ENCODE measurements at regions not wholly inside any gene's neighbourhood (a gene's known extent, or its start where the extent isn't known, plus 50 kb on each side); places are given as distances from the start of the nearest gene placed in this dataset.
"Not testable (repeated sequence)": the region's sequence is repeated elsewhere in the genome, so short reads cannot be mapped to it uniquely, and the experiment has no call there.

DNA sequence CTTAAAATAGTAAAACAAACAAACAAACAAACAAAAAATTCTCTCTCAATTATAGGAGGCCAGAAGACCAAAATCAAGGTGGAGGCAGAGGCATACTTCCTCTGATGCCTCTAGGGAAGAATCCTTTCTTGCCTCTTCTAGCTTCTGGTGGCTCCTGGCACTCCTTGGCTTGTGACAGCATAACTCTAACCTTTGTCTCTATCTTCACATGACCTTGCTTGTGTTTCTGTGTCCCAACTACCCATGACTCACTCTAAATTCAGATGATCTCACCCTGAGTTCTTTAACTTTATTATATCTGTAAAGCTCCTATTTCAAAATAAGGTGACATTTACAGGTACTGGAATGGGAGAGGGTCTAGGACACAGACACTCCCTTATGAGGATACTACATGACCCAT is 88.3 kb upstream of the ANTXRL start:
- DNase-seq (ENCODE audit: low read depth in 2 of 3, low spot score in 1 of 3): no peak

DNA sequence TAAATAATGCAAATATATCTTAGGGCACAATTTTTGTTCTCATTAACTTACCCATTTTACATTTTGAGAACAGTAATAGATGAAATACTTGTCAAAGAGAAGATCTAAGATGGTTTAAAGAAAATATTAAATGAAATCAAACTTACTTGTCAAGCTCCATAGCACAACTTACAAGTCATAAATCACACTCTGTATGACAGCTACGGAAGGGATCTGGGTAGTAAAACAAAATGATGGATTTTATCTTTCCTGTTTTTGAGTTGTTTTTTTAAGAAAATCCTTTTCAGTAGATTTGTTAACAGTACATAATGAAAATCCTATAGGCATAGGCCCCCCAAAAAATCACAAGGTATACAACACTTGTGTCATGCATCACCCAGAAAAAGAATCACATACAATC is 84.4 kb upstream of the ANTXRL start:
- not testable (repeated sequence) for DNase-seq (ENCODE audit: low read depth in 2 of 3, low spot score in 1 of 3)

DNA sequence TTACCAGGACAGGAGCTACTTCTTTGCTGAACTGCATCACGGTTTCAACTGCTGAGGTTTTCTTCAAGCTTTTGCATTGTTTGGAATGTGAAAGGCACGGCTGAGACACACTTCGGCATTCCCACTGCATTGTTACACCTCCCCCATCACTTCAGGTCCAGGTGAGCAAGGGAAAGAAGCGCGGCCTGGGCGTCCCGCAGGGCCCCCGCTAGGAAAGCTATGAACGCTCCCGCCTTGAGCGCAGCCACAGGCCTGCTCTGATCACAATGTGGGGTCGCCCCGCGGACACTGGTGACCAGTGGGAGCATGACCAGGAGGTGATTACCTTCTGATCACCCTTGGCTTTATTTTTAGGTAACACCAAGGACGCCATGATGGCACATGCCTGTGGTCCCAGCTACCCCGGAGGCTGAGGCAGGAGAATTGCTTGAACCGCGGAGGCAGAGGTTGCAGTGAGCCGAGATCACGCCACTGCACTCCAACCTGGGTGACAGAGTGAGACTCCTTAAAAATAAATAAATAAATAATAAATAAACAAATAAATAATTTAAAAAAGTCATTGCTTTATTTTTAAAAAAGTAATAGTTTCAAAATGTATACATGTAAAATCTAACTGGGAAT is 82.2 kb upstream of the ANTXRL start:
- not testable (repeated sequence) for DNase-seq (ENCODE audit: low read depth in 2 of 3, low spot score in 1 of 3)

DNA sequence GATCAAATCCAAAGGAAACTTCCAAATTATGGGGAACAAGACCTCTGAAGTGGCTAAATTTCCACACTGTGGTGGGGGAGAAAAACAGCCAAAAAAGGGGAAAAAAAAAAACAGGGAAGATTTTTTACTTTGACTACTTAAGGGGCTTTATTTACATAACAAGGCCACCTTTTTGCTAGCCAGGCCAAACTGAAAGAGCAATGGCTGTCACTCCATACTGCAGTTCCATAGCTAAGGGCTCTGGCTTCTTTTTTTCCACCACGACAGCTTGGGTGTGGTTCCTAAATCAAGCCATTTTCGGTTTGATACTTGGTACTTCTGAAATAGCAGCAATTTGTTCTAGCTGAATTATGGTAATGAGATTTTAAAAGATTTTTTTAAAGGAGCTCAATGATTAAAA is 76.4 kb upstream of the ANTXRL start:
- not testable (repeated sequence) for DNase-seq (ENCODE audit: low read depth in 2 of 3, low spot score in 1 of 3)

DNA sequence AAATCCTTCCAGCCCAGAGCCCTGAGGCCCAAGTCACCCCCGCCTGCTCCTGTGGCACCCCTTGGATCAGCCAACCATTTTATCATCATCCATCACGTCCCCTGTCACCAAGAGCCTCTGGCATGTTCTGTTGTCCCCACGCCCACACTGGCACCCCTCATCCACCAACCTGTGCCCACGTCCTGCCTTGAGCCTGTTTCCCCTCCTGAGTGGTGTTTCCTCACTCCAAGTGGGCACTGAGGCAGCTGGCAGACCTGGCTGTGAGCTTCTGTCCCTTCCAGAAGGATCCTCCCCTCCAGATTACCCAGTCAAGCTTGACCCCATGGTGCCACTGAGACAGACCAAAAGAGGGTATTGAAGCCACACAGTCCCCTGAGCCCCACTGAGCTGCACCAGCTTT is 71.4 kb upstream of the ANTXRL start:
- DNase-seq (ENCODE audit: low read depth in 2 of 3, low spot score in 1 of 3): no peak

DNA sequence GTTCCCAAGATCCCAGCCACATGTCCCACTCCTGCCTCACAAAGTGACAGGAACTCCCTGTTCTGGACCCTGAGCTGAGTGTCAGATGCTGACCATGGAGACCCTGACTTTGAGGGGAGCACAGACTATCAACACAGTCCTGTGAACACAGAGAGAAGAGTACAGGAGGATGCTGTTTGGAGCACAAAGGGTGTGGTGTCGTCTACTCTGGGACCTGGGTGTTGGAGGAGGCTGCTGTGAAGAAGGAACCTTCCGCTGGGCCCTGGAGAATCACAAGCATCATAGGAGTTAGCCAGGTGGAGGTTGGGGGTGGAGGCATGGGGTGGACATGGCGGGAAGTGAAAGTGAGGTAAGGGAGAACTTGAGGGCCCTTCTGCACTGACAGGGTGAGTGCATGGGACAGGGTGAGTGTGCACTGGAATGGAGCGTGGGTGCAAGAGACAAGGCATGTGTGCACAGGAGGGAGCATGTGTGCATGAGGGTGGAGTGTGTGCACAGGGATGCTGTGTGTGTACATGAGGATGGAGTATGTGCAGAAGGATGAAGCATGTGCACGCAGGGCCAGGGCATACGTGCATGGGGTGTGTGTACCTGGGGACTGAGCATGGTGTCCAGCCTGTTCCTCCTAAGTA is 70.7 kb upstream of the ANTXRL start:
- DNase-seq (ENCODE audit: low read depth in 2 of 3, low spot score in 1 of 3): no peak

DNA sequence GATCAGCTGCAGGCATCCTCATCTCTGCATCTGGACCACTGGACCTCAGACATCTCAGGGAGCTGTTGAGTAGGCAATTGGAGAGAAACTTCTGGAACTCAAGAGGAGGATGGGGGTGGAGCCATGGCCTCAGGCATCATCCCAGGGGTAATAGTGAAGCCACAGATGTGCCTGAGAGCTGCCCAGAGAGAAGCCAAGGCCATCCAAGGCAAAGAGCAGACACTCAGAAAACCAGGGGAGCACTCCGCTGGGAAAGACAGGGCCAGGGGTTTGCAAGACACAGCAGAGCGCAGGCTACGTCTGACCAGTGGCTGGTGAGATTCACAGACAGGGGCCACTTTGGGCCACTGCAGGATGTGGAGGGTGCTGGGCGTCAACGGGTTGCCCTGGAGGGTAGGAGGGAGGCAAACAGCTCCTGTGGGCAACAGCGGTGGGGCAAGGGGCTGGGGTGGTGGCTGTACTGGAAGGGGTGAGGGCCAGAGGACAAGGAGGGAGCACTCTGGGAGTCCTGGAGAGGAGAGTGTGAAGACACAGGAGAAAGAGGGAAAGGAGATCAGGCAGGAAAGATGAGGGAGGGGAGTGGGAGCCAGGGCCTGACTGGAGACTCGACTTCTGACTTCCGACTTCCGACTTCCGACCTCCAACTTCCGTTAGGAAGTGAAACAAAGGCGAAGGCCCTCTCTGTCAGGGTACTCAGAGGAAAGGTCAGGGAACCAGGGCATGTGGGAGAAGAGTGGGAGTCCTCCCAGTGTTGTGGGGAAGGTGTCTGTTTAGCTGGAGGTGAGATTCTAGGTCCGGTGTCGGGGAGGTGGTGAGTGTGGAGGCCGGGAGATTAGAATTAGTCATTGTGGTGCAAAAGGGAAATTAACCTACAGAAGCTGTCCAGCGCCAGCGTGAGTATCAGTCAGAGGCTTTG is 69.7 kb upstream of the ANTXRL start:
- DNase-seq (ENCODE audit: low read depth in 2 of 3, low spot score in 1 of 3): no peak

DNA sequence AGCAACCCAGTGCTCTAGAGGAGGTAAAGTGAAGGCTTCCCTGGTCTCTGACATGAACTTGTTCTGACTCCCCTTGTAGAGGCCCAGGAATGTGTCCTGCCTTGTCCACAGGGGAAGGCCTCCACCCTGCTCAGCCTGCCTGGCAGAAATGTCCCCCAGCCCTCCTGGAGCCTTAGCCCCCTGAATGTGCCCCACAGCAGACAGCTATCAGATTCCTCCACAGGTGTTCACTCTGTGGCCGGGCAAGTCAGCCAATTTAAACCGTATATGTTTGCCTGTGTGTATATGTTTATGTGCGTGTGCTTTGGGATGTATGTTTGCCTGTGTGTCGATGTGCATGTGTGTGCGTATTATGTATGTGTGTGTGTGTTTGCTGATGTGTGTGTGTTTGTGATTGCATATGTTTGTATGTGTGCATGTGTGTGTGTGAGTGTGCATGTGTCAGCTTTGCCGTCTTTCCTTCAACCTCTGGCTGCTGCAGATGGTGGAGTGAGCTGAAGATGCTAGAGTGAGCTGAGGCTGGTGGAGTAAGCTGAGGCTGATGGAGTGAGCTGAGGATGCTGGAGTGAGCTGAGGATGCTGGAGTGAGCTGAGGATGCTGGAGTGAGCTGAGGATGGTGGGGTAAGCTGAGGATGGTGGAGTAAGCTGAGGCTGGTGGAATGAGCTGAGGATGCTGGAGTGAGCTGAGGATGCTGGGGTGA is 68.9 kb upstream of the ANTXRL start:
- no peak for DNase-seq (ENCODE audit: low read depth in 2 of 3, low spot score in 1 of 3)

DNA sequence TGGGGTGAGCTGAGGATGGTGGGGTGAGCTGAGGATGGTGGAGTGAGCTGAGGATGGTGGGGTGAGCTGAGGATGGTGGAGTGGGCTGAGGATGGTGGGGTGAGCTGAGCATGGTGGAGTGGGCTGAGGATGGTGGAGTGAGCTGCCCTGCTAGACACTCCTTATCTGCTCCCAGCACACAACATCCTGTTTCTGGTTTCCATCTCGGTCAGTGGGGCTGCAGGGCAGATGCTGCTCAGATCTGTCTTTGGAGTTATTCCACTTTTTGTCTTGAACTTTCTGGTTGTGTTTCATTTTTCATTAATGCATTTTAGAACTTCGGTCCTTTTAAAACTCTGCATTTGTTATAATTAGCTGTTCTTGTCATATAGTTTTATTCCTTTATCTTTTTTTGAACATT is 67.9 kb upstream of the ANTXRL start:
- no peak for DNase-seq (ENCODE audit: low read depth in 2 of 3, low spot score in 1 of 3)

DNA sequence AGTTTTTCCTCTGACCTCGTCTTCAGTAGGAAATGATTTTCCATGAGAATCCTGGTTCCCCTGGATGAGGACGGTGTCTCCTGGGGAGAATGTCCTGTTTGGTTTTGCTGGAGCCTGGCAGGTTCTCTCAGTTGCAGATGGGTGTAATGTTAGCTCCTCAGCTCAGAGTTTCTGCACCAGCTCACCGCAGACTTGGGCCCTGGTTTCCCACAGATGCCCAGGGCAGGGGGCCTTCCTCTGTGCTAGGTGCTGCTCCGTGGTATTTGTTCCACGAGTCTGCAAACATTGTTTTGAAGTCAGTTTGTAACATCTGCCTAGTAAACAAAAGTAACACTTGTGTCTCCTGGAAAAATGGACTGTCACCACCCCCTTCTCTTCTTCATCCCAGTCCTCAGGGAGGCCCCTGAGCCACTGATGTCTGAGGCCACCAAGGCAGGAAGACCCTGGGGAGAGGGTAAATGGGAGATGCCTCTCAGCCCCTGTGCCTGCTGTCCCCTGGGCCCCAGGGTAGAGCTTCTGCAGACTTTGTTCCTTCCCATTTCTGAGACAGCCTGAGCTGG is 67.3 kb upstream of the ANTXRL start:
- DNase-seq (ENCODE audit: low read depth in 2 of 3, low spot score in 1 of 3): not testable (repeated sequence)

DNA sequence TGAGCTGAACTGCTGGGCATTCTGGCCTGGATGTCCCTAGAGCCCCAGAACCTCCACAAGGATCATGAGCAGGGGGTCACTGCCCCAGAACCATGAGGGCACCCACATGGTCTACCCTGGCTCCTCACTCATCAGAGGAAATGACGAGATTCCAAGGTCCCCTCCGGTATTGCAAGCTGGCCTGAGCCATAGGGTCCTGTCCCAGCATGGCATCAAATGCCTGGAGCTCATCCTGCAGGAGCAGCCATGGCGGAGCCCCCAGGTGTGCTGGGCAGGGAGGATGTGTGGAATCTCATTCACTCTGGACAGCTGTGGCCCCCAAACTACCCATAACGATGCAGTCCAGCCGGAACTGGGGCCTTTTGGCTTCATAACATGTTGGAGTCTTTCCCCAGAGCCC is 66.6 kb upstream of the ANTXRL start:
- no peak for DNase-seq (ENCODE audit: low read depth in 2 of 3, low spot score in 1 of 3)

DNA sequence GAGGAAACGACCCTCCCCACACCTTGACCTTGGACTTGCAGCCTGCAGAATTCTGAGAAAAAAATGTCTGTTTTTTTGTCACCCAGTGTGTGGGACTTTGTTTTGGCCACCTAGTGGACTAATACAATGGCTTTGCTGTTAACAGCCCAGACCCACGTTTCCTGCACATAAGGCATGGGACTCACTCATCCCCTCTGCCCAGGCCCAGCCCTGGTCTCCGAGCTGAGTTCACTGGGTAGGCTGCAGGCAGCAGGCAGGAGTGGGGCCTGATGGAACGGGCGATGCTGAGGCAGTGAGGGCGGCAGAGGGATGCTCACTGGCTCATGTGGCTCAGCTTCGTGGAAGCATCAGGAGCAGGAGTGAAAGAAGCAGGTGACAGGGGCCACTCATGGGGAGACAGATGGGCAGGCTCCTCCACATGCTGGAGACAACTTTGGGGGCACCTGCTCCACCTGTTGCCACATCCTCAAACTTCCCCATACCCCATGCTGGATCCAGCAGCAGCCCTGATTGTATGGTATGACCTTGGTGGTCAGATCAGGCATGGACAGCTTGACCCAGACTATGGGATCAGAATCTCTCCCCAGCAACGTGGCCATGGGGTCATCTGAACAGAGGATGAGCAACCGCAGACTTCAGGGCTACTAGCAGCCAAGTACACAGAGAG is 65.8 kb upstream of the ANTXRL start:
- no peak for DNase-seq (ENCODE audit: low read depth in 2 of 3, low spot score in 1 of 3)

DNA sequence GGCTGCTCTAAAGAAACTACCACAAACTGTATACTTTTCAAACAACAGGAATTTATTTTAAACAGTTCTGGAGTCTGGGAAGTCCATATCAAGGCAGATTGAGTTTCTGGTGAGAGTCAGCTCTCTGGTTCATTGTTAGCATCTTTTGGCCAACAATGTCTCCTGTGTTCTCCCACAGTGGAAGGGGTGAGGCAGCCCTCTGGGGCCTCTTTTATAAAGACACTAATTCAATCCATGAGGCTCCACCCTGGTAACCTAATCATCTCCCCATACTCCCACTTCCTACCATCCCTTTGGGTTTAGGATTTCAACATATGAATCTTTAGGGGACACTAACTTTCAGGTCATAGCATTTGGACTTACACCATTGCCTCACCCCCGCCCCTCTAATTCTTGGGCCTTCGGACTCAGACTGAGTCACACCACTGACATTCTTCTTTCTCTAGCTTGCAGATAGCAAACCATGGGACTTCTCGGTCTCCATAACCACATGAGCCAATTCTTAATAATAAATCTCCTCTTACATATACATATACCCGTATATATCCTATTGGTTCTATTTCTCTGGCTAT is 64.3 kb upstream of the ANTXRL start:
- no peak for DNase-seq (ENCODE audit: low read depth in 2 of 3, low spot score in 1 of 3)

DNA sequence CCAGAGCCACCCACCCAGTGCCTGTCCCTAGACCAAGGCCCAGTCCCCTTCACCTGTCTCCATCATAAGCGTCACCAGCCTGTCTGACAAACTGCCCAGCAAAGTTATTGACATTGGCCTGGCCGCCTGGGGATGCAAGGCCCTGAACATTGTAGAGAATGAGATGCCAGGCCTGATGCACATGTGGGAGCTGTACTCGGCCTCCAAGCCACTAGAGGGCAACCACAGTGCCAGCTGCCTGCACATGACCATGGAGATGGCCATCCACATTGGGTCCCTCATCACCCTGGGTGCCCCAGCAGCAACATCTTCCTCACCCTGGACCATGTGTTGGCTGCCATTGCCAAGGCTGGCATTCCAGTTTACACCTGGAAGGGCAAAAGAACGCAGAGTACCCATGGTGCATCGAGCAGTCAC is 63.7 kb upstream of the ANTXRL start:
- peak in 1 of 3 donors; percentile 38 for DNase-seq (ENCODE audit: low read depth in 2 of 3, low spot score in 1 of 3)

DNA sequence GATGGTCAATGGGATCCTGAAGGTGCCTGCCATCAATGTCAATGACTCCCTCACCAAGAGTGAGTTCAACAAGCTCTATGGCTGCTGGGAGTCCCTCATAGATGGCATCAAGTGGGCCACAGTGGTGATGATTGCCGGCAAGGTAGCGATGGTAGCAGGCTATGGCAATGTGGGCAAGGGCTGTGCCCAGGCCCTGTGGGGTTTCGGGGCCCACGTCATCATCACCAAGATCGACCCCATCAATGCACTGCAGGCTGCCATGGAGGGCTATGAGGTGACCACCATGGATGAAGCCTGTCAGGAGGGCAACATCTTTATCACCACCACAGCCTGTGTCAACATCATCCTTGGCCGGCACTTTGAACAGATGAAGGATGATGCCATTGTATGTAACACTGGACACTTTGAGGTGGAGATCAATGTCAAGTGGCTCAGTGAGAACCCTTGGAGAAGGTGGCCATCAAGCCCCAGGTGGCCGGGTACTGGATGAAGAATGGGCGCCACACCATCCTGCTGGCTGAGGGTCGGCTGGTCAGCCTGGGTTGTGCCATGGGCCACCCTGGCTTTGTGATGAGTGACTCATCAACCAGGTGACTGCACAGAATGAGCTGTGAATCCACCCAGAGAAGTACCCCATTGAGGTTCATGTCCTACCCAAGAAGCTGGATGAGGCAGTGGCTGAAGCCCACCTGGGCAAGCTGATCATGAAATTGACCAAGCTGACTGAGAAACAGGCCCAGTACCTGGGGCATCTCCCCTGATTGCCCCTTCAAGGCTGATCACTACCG is 63.0 kb upstream of the ANTXRL start:
- no peak for DNase-seq (ENCODE audit: low read depth in 2 of 3, low spot score in 1 of 3)

DNA sequence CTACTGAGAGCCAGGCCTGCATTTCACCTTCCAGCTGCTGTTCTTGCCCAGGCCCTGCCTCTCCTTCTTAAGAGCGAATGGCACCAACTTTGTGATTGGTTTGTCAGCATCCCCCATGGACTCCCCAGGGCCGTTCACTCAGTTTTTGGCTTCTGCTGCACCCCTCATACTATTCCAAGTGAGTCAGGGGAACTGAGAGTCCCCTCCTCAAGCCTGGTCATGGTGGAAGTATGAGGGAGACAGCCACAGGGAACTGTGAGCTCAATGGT is 62.4 kb upstream of the ANTXRL start:
- no peak for DNase-seq (ENCODE audit: low read depth in 2 of 3, low spot score in 1 of 3)

DNA sequence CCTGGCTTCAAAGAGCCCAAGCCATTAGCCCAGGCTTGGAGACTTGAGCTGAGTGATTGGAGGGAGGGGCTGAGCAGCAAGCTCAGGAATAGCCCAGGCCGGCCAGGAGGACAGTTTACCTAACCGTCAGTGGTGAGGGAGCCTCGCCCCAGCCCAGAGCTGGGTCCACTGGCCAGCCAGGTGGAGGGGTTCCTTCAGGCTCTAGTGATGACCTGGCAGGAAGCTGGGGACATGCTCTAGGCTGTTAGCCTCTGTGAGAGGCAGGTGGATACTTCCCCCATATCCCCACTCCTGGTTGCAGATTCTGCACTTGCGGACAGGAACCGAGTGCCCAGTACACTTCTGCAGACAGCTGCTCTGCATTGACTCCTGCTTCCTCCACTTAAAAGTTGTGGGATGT is 61.2 kb upstream of the ANTXRL start:
- DNase-seq (ENCODE audit: low read depth in 2 of 3, low spot score in 1 of 3): no peak

DNA sequence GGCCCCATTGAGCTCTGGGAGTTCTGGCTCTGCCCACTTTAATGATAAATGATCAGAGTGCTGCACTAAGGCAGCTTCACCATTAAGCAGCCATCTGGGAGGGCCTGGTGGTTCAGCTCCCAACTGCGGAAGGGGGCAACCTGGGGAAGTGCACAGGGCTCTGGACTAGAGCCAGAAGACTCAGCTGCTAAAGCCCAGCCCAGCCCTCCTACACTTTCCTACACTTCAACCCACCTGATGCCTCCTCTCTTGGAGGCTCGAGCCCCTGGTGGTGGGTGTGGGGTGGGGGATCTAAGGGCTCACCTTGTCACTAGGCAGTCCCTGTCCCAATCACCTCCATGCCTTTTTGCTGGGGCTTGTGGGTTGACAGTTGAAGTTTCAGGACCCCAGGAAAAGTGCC is 60.6 kb upstream of the ANTXRL start:
- no peak for DNase-seq (ENCODE audit: low read depth in 2 of 3, low spot score in 1 of 3)

DNA sequence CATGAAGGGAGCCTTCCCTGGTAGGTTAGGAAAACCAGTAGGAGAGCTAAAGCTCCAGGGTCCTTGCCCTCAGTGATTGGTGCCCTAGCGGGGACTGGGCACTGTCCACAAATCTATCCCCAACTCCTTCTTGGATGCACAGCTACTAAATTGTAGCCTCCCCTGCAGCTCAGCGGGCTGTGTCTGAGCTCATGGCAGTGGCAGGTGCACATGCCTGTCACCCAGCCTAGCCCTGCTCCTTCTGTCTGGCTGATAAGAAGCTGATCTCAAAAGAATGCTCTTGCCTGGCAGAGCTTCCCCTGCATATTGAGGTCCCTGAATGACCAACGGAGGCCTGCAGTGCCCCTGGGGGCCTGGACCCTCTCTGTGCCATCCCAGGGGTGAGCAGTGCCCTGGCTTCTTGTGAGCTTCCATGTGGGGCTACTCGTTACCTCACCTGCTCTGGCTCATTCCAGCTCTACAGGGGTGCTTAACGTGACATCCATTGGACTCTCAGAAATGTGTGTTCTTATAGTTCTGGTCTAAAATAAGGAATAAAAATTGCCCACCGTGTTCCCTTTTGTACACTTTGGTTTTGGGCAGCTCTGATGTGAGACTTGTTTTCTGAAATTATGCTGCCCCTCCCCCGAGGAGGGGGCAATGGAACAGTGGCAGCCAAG is 59.8 kb upstream of the ANTXRL start:
- DNase-seq (ENCODE audit: low read depth in 2 of 3, low spot score in 1 of 3): no peak
